GM18519 (cell line): ENCODE measurements at regions not wholly inside any gene's neighbourhood (a gene's known extent, or its start where the extent isn't known, plus 50 kb on each side); places are given as distances from the start of the nearest gene placed in this dataset.

Source experiments
- ATAC-seq: cut with Tn5 transposase; IDR thresholded peaks from one replicate; pipeline ENCODE4 v1.9.1; 2021; ENCODE audit warnings: mild to moderate bottlenecking, moderate library complexity; ENCODE audit not compliant: unreplicated experiment, low FRiP score

- no peak for ATAC-seq
Observed at GRCh38 chr9:124206391-124206790, 51.4 kb upstream of the NEK6 start.
